Adrenal gland (tissue), 5 donors: ENCODE measurements at regions not wholly inside any gene's neighbourhood (a gene's known extent, or its start where the extent isn't known, plus 50 kb on each side); places are given as distances from the start of the nearest gene placed in this dataset.

ENCODE experiments used
- POLR2A ChIP-seq, 2 donors: fragments of 450-650 bp; IDR thresholded peaks; one replicate each; pipeline ENCODE4 v1.6.1; 2017; ENCODE audit warnings: antibody characterized with exemption in 2 of 2, mild to moderate bottlenecking in 2 of 2, moderate library complexity in 1 of 2
- TF ChIP-seq, protein P1 (sequence below), 6 experiments: fragments of 450-650 bp in 4 of 6; fragments of 200-600 bp in 2 of 6; sonication (generic) in 1 of 6; IDR thresholded peaks; 1 replicate in 5 of 6; 2 replicates in 1 of 6; pipeline versions ENCODE4 v1.5.1 to v1.8.0; 2016 to 2021; ENCODE audit warnings: antibody characterized with exemption in 6 of 6, mild to moderate bottlenecking in 2 of 6, moderate library complexity in 1 of 6
- donor health status: DM: no; HTN: no; CAD: no.

DNA sequence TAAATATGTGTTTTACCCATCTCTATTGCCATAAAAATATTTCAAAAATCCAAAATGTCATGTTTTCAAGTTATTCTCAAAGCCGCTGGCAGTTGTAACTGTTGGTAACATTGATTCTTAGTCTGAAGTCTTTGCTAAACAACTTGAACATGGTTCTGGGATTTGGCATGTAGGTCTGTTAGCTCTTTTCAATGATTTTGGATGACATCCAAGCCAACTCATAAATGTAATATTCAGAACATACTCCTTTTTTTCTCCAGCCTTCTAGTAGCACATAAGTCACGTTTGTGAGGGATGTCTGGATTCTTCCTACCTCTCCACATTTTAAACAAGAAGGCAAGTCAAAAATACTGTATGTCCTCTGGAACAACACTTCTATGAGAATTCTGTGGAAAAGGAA is 305.3 kb downstream of the PRR32 start:
- TF ChIP-seq, protein P1, sequence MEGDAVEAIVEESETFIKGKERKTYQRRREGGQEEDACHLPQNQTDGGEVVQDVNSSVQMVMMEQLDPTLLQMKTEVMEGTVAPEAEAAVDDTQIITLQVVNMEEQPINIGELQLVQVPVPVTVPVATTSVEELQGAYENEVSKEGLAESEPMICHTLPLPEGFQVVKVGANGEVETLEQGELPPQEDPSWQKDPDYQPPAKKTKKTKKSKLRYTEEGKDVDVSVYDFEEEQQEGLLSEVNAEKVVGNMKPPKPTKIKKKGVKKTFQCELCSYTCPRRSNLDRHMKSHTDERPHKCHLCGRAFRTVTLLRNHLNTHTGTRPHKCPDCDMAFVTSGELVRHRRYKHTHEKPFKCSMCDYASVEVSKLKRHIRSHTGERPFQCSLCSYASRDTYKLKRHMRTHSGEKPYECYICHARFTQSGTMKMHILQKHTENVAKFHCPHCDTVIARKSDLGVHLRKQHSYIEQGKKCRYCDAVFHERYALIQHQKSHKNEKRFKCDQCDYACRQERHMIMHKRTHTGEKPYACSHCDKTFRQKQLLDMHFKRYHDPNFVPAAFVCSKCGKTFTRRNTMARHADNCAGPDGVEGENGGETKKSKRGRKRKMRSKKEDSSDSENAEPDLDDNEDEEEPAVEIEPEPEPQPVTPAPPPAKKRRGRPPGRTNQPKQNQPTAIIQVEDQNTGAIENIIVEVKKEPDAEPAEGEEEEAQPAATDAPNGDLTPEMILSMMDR (IDR thresholded peaks at IDR 0.05): no peak
- no peak for TF ChIP-seq POLR2A (IDR thresholded peaks at IDR 0.05)
